GM23338 (cell line): ENCODE measurements at regions not wholly inside any gene's neighbourhood (a gene's known extent, or its start where the extent isn't known, plus 50 kb on each side); places are given as distances from the start of the nearest gene placed in this dataset.
A peak's percentile ranks its signal among the peaks of the same experiment; 100 is the strongest.

Experiments
- ATAC-seq: fragments of 200-7000 bp; cut with Tn5 transposase; 3 replicates; pipeline ENCODE4 v1.9.1; 2020
- DNase-seq: peaks from one replicate; pipeline ENCODE4 v3.0.0-alpha.2; 2015; ENCODE audit warnings: low spot score
- H2AFZ ChIP-seq: fragments of 200-600 bp; sonication (generic); 2 replicates; pipeline ENCODE4 v1.8.0; 2016; ENCODE audit warnings: antibody characterized with exemption, mild to moderate bottlenecking, moderate library complexity
- H3F3A ChIP-seq: fragments of 200-600 bp; sonication (generic); replicated peaks from 2 replicates; pipeline ENCODE4 v1.8.0; 2017; ENCODE audit warnings: antibody characterized with exemption, mixed run types, low read depth
- H3K27ac ChIP-seq: fragments of 200-600 bp; sonication (generic); 2 replicates; pipeline ENCODE4 v1.6.1; 2016; ENCODE audit warnings: low read depth
- H3K27me3 ChIP-seq: fragments of 200-600 bp; sonication (generic); 2 replicates; pipeline ENCODE4 v1.8.0; 2016; ENCODE audit warnings: mild to moderate bottlenecking, mixed run types, moderate library complexity; ENCODE audit not compliant: insufficient read depth
- H3K36me3 ChIP-seq: fragments of 200-600 bp; sonication (generic); 2 replicates; pipeline ENCODE4 v1.8.0; 2016; ENCODE audit warnings: mild to moderate bottlenecking; ENCODE audit not compliant: insufficient read depth
- H3K4me1 ChIP-seq: fragments of 200-600 bp; sonication (generic); 2 replicates; pipeline ENCODE4 v1.8.0; 2016; ENCODE audit warnings: mild to moderate bottlenecking, moderate library complexity; ENCODE audit not compliant: insufficient read depth
- H3K4me2 ChIP-seq: fragments of 200-600 bp; sonication (generic); 2 replicates; pipeline ENCODE4 v1.7.1; 2017; ENCODE audit warnings: mixed run types
- H3K4me3 ChIP-seq: fragments of 200-600 bp; sonication (generic); 2 replicates; pipeline ENCODE4 v1.6.1; 2016; ENCODE audit warnings: mixed run types
- H3K79me2 ChIP-seq: fragments of 200-600 bp; sonication (generic); replicated peaks from 2 replicates; pipeline ENCODE4 v1.8.0; 2017; ENCODE audit warnings: mild to moderate bottlenecking; ENCODE audit not compliant: insufficient read depth
- H3K9me2 ChIP-seq: fragments of 200-600 bp; sonication (generic); 2 replicates; pipeline ENCODE4 v1.8.0; 2017; ENCODE audit not compliant: insufficient read depth
- H4K20me1 ChIP-seq: fragments of 200-600 bp; sonication (generic); replicated peaks from 2 replicates; pipeline ENCODE4 v1.8.0; 2017; ENCODE audit warnings: mild to moderate bottlenecking; ENCODE audit not compliant: insufficient read depth
- H3K27ac Mint-ChIP-seq: 2 replicates; pipeline ENCODE4 v1.8.0; 2020; ENCODE audit warnings: inconsistent platforms, mild to moderate bottlenecking, moderate library complexity, mixed read lengths
- H3K27me3 Mint-ChIP-seq: 3 replicates; pipeline ENCODE4 v1.8.0; 2022; ENCODE audit warnings: low read depth, mild to moderate bottlenecking, moderate library complexity, mixed read lengths, inconsistent platforms; ENCODE audit not compliant: insufficient read depth, poor library complexity
- H3K36me3 Mint-ChIP-seq: 3 replicates; pipeline ENCODE4 v1.8.0; 2021; ENCODE audit warnings: low read depth, mild to moderate bottlenecking, inconsistent platforms, moderate library complexity, mixed read lengths
- H3K4me1 Mint-ChIP-seq: 3 replicates; pipeline ENCODE4 v1.8.0; 2020; ENCODE audit warnings: mild to moderate bottlenecking, inconsistent platforms, mixed read lengths
- H3K4me3 Mint-ChIP-seq: 3 replicates; pipeline ENCODE4 v1.8.0; 2021; ENCODE audit warnings: moderate library complexity, mild to moderate bottlenecking, inconsistent platforms, mixed read lengths
- H3K9me3 Mint-ChIP-seq: 3 replicates; pipeline ENCODE4 v1.8.0; 2020; ENCODE audit warnings: moderate library complexity, mild to moderate bottlenecking, inconsistent platforms, mixed read lengths
- CREB1 ChIP-seq: fragments of 250-450 bp; sonication (Bioruptor Pico); IDR thresholded peaks from 2 replicates; pipeline ENCODE4 v1.5.0; 2020; ENCODE audit warnings: low read depth, mild to moderate bottlenecking, moderate library complexity
- CTCF ChIP-seq, 2 experiments: fragments of 200-600 bp in 1 of 2; sonication (generic) in 1 of 2; conservative IDR thresholded peaks; 2 replicates each; pipeline versions ENCODE4 v1.5.1 to v1.6.1; 2016 to 2017; ENCODE audit warnings: antibody characterized with exemption in 2 of 2, low read depth in 2 of 2, mild to moderate bottlenecking in 2 of 2, moderate library complexity in 1 of 2
- EZH2 ChIP-seq: fragments of 200-600 bp; sonication (generic); IDR thresholded peaks from one replicate; pipeline ENCODE4 v1.8.0; 2017; ENCODE audit warnings: antibody characterized with exemption, mild to moderate bottlenecking, low read depth; ENCODE audit not compliant: unreplicated experiment
- EZH2phosphoT487 ChIP-seq: fragments of 200-600 bp; sonication (generic); IDR thresholded peaks from one replicate; pipeline ENCODE4 v1.8.1; 2018; ENCODE audit warnings: antibody characterized with exemption; ENCODE audit not compliant: unreplicated experiment
- POLR2AphosphoS5 ChIP-seq: IDR thresholded peaks from 2 replicates; pipeline ENCODE4 v1.6.1; 2016; ENCODE audit warnings: antibody characterized with exemption, low read depth
- REST ChIP-seq: IDR thresholded peaks from one replicate; pipeline ENCODE4 v1.6.1; 2018; ENCODE audit warnings: antibody characterized with exemption; ENCODE audit not compliant: unreplicated experiment
- STAT1 ChIP-seq: IDR thresholded peaks from one replicate; pipeline ENCODE4 v1.6.1; 2016; ENCODE audit warnings: antibody characterized with exemption; ENCODE audit not compliant: unreplicated experiment
- ZNF114 ChIP-seq: fragments of 250-450 bp; sonication (Bioruptor Pico); IDR thresholded peaks from 2 replicates; pipeline ENCODE4 v1.5.0; 2020; ENCODE audit warnings: mild to moderate bottlenecking, moderate library complexity
- ZNF331 ChIP-seq: fragments of 250-450 bp; sonication (Bioruptor Pico); IDR thresholded peaks from 2 replicates; pipeline ENCODE4 v1.5.0; 2020; ENCODE audit warnings: low read depth, mild to moderate bottlenecking, moderate library complexity
- ZNF462 ChIP-seq: fragments of 250-450 bp; sonication (Bioruptor Pico); IDR thresholded peaks from 2 replicates; pipeline ENCODE4 v1.5.0; 2020; ENCODE audit warnings: mild to moderate bottlenecking, moderate library complexity

GRCh38 chr1:102120910-102121309 lies 124.2 kb upstream of the OLFM3 start (continued):
- TF ChIP-seq CTCF (conservative IDR thresholded peaks at IDR 0.05; ENCODE audit: low read depth in 2 of 2) (no peak), POLR2AphosphoS5 (no peak), ZNF331 (CRISPR knock-in tag) (no peak), STAT1 (no peak), CREB1 (CRISPR knock-in tag) (no peak)

- no peaks in the 10 kb centered on the region for H3K9me3 Mint-ChIP-seq
- peak overlapping the region; percentile 40; the same call in 1 of the 2 replicates for H3K27ac Mint-ChIP-seq
- no peaks in the 10 kb centered on the region for H3K27me3 Mint-ChIP-seq
- TF ChIP-seq STAT1 (no peak), POLR2AphosphoS5 (no peak), CREB1 (CRISPR knock-in tag) (no peak), REST (no peak), ZNF114 (no peak), ZNF462 (no peak), ZNF331 (CRISPR knock-in tag) (no peak), EZH2phosphoT487 (no peak), EZH2 (no peak), CTCF (conservative IDR thresholded peaks at IDR 0.05; ENCODE audit: low read depth in 2 of 2) (no peak)
These were observed 121.4 kb upstream of the OLFM3 start for GRCh38 chr1:102118150-102118549.

More at GRCh38 chr1:102118150-102118549, 121.4 kb upstream of the OLFM3 start:
- H3F3A ChIP-seq: no peaks in the 10 kb centered on the region
- no peak overlapping the region for H3K4me2 ChIP-seq
- ATAC-seq: peak; percentile 44; the same call in 2 of the 3 replicates
- no peak for DNase-seq
- H2AFZ ChIP-seq: no peak overlapping the region
- Mint-ChIP-seq H3K36me3 (no peaks in the 10 kb centered on the region), H3K4me1 (peaks cover 4% of the 10 kb centered on the region; the same call in 2 of the 3 replicates), H3K4me3 (no peak overlapping the region)
- no peaks in the 10 kb centered on the region for H4K20me1 ChIP-seq
- H3K79me2 ChIP-seq: no peaks in the 10 kb centered on the region
- no peak overlapping the region for H3K4me3 ChIP-seq
- H3K27me3 ChIP-seq: no peaks in the 10 kb centered on the region
- H3K27ac ChIP-seq: no peak overlapping the region
- no peaks in the 10 kb centered on the region for H3K9me2 ChIP-seq
- H3K4me1 ChIP-seq: peaks cover 7% of the 10 kb centered on the region; the same call in 1 of the 2 replicates
- H3K36me3 ChIP-seq: no peaks in the 10 kb centered on the region
